ENCODE measurements at regions not wholly inside any gene's neighbourhood (a gene's known extent, or its start where the extent isn't known, plus 50 kb on each side); places are given as distances from the start of the nearest gene placed in this dataset.

GRCh38 chr3:106343811-106344210, 475.0 kb upstream of the CBLB start:
- TF ChIP-seq CTCF (IDR thresholded peaks at IDR 0.05) (no peak), POLR2A (IDR thresholded peaks at IDR 0.05) (no peak), EP300 (IDR thresholded peaks at IDR 0.05) (no peak), POLR2AphosphoS5 (IDR thresholded peaks at IDR 0.05) (no peak)

All from upper lobe of left lung (tissue), 4 donors.